PC-9 (cell line): ENCODE measurements at regions not wholly inside any gene's neighbourhood (a gene's known extent, or its start where the extent isn't known, plus 50 kb on each side); places are given as distances from the start of the nearest gene placed in this dataset.

Experiments used
- CTCF ChIP-seq: fragments of 200-600 bp; sonication (generic); conservative IDR thresholded peaks from 2 replicates; pipeline ENCODE4 v1.6.1; 2017; ENCODE audit warnings: mixed run types, antibody characterized with exemption, mild to moderate bottlenecking, moderate library complexity
- EZH2 ChIP-seq: fragments of 200-600 bp; sonication (generic); IDR thresholded peaks from 2 replicates; pipeline ENCODE4 v1.8.0; 2017; ENCODE audit warnings: antibody characterized with exemption, low read depth

GRCh38 chr12:98424726-98425401, 90.5 kb upstream of the TMPO start:
- TF ChIP-seq CTCF (peak; percentile 78), EZH2 (no peak)
